Calu3 (cell line): ENCODE measurements at regions not wholly inside any gene's neighbourhood (a gene's known extent, or its start where the extent isn't known, plus 50 kb on each side); places are given as distances from the start of the nearest gene placed in this dataset.

Experiments used
- BruUV-seq: library from RNA; stranded (reverse); fragments of 400-500 nt; replicated peaks from 2 replicates; lab custom pipeline; 2021; lab: Mats Ljungman, UMichigan
- CTCF ChIA-PET: fragments of 300-600 bp; sonication (Branson Sonifier 250); formaldehyde crosslinking; loops from one replicate; lab custom pipeline; 2022; ENCODE audit warnings: antibody characterized with exemption; lab: Charles Lee
- DNase-seq: peaks from one replicate; pipeline ENCODE4 v3.0.0; 2022
- H3K27ac Mint-ChIP-seq: one replicate; pipeline ENCODE4 v1.8.0; 2022; ENCODE audit warnings: mixed read lengths; ENCODE audit not compliant: unreplicated experiment
- H3K27me3 Mint-ChIP-seq: one replicate; pipeline ENCODE4 v1.8.0; 2022; ENCODE audit warnings: mixed read lengths; ENCODE audit not compliant: unreplicated experiment
- H3K36me3 Mint-ChIP-seq: one replicate; pipeline ENCODE4 v1.8.0; 2022; ENCODE audit warnings: mild to moderate bottlenecking, moderate library complexity, mixed read lengths; ENCODE audit not compliant: insufficient read depth, unreplicated experiment
- H3K4me1 Mint-ChIP-seq: one replicate; pipeline ENCODE4 v1.8.0; 2022; ENCODE audit warnings: mild to moderate bottlenecking, low read depth, mixed read lengths; ENCODE audit not compliant: unreplicated experiment
- H3K4me3 Mint-ChIP-seq: one replicate; pipeline ENCODE4 v1.8.0; 2022; ENCODE audit warnings: mild to moderate bottlenecking, low read depth, moderate library complexity, mixed read lengths; ENCODE audit not compliant: unreplicated experiment
- H3K9me3 Mint-ChIP-seq: one replicate; pipeline ENCODE4 v1.8.0; 2022; ENCODE audit warnings: low read depth, mixed read lengths; ENCODE audit not compliant: unreplicated experiment
- CTCF ChIP-seq: fragments of 200-600 bp; IDR thresholded peaks from one replicate; pipeline ENCODE4 v1.8.0; 2022; ENCODE audit warnings: antibody characterized with exemption; ENCODE audit not compliant: unreplicated experiment
- intact Hi-C: fragments of 100-400 bp; cut with micrococcal nuclease; formaldehyde crosslinking; loops from one replicate; pipeline ENCODE4 v1.10.0; 2022; ENCODE audit not compliant: unreplicated experiment

GRCh38 chr13:74705438-74705837 lies 571.2 kb upstream of the KLF12 start:
- Mint-ChIP-seq H3K4me1 (no peaks in the 10 kb centered on the region), H3K27me3 (no peaks in the 10 kb centered on the region), H3K27ac (no peak overlapping the region), H3K9me3 (no peaks in the 10 kb centered on the region), H3K36me3 (no peaks in the 10 kb centered on the region), H3K4me3 (no peak overlapping the region)
- no TSS peak for BruUV-seq
- CTCF ChIA-PET: no interaction called here
- intact Hi-C loops: no loop called here
- no peak for TF ChIP-seq CTCF
- DNase-seq: no peak

GRCh38 chr13:74703855-74704387 lies 569.7 kb upstream of the KLF12 start:
- H3K4me1 Mint-ChIP-seq: no peaks in the 10 kb centered on the region
- H3K36me3 Mint-ChIP-seq: no peaks in the 10 kb centered on the region
- no peaks in the 10 kb centered on the region for H3K9me3 Mint-ChIP-seq
- H3K27me3 Mint-ChIP-seq: no peaks in the 10 kb centered on the region
- DNase-seq: no peak
- H3K4me3 Mint-ChIP-seq: no peak overlapping the region
- no peak for TF ChIP-seq CTCF
- BruUV-seq: no TSS peak
- no peak overlapping the region for H3K27ac Mint-ChIP-seq
- CTCF ChIA-PET: no interaction called here
- intact Hi-C loops: no loop called here

- H3K9me3 Mint-ChIP-seq: no peaks in the 10 kb centered on the region
- H3K27ac Mint-ChIP-seq: no peak overlapping the region
- intact Hi-C loops: no loop called here
- no peaks in the 10 kb centered on the region for H3K27me3 Mint-ChIP-seq
- no peak for TF ChIP-seq CTCF
- CTCF ChIA-PET: no interaction called here
- no peak overlapping the region for H3K4me3 Mint-ChIP-seq
- H3K4me1 Mint-ChIP-seq: no peaks in the 10 kb centered on the region
- no peaks in the 10 kb centered on the region for H3K36me3 Mint-ChIP-seq
- DNase-seq: no peak
- BruUV-seq: no TSS peak
Observed at GRCh38 chr13:74696148-74696922, 562.1 kb upstream of the KLF12 start.

GRCh38 chr13:74695021-74695800 lies 561.0 kb upstream of the KLF12 start:
- no peaks in the 10 kb centered on the region for H3K4me1 Mint-ChIP-seq
- CTCF ChIA-PET: no interaction called here
- DNase-seq: no peak
- no peak overlapping the region for H3K27ac Mint-ChIP-seq
- no peaks in the 10 kb centered on the region for H3K9me3 Mint-ChIP-seq
- no TSS peak for BruUV-seq
- intact Hi-C loops: no loop called here
- H3K27me3 Mint-ChIP-seq: no peaks in the 10 kb centered on the region
- no peak for TF ChIP-seq CTCF
- no peak overlapping the region for H3K4me3 Mint-ChIP-seq
- no peaks in the 10 kb centered on the region for H3K36me3 Mint-ChIP-seq
